ENCODE measurements at regions not wholly inside any gene's neighbourhood (a gene's known extent, or its start where the extent isn't known, plus 50 kb on each side); places are given as distances from the start of the nearest gene placed in this dataset.

- TF ChIP-seq USF2 (IDR thresholded peaks at IDR 0.05; ENCODE audit: low read length) (no peak), KDM1A (IDR thresholded peaks at IDR 0.05; ENCODE audit: borderline replicate concordance, low read length) (no peak), TAF7 (optimal IDR thresholded peaks at IDR 0.05; ENCODE audit: borderline replicate concordance, low read depth, low read length) (no peak), TCF12 (IDR thresholded peaks at IDR 0.05; ENCODE audit: low read depth, low read length) (no peak), TAF1 (IDR thresholded peaks at IDR 0.05; ENCODE audit: low read depth, low read length) (no peak), SIN3A (conservative IDR thresholded peaks at IDR 0.05 in 1 of 2, IDR thresholded peaks at IDR 0.05 in 1 of 2; ENCODE audit: low read depth in 1 of 2, low read length in 2 of 2) (no peak), CEBPB (IDR thresholded peaks at IDR 0.05; ENCODE audit: low read depth, low read length) (no peak), FOSL1 (IDR thresholded peaks at IDR 0.05; ENCODE audit: insufficient read depth, low read depth, low read length) (no peak), CHD1 (IDR thresholded peaks at IDR 0.05; ENCODE audit: low read depth, low read length) (no peak), CTBP2 (IDR thresholded peaks at IDR 0.05; ENCODE audit: borderline replicate concordance, insufficient read depth, insufficient read length, low read length) (no peak), ASH2L (IDR thresholded peaks at IDR 0.05; ENCODE audit: low read length) (no peak)
These were observed 669.3 kb downstream of the NR4A2 start (continued) for GRCh38 chr2:155663265-155663664.

Data from H1 (cell line).